ENCODE measurements at regions not wholly inside any gene's neighbourhood (a gene's known extent, or its start where the extent isn't known, plus 50 kb on each side); places are given as distances from the start of the nearest gene placed in this dataset.

- TF ChIP-seq EP300 (IDR thresholded peaks at IDR 0.05; ENCODE audit: low read depth in 2 of 2, low read length in 2 of 2) (no peak), EP300 (CRISPR knock-in tag; IDR thresholded peaks at IDR 0.05; ENCODE audit: borderline replicate concordance) (no peak), SUZ12 (IDR thresholded peaks at IDR 0.05; ENCODE audit: low read depth, low read length) (no peak), SP1 (IDR thresholded peaks at IDR 0.05) (no peak), SP1 (CRISPR knock-in tag; IDR thresholded peaks at IDR 0.05) (no peak), ZNF138 (CRISPR knock-in tag; IDR thresholded peaks at IDR 0.05; ENCODE audit: low read depth) (no peak), EZH2 (conservative IDR thresholded peaks at IDR 0.05; ENCODE audit: low read depth, low read length) (no peak), FOXA1 (IDR thresholded peaks at IDR 0.05) (no peak), FOXA1 (CRISPR knock-in tag; IDR thresholded peaks at IDR 0.05) (no peak)
These were observed 60.8 kb upstream of the IVNS1ABP start for GRCh38 chr1:185377831-185378230.
